HG02973 (cell line): ENCODE measurements at regions not wholly inside any gene's neighbourhood (a gene's known extent, or its start where the extent isn't known, plus 50 kb on each side); places are given as distances from the start of the nearest gene placed in this dataset.

ENCODE experiments used
- ATAC-seq: cut with Tn5 transposase; IDR thresholded peaks from one replicate; pipeline ENCODE4 v1.9.1; 2021; ENCODE audit warnings: moderate library complexity; ENCODE audit not compliant: unreplicated experiment

DNA sequence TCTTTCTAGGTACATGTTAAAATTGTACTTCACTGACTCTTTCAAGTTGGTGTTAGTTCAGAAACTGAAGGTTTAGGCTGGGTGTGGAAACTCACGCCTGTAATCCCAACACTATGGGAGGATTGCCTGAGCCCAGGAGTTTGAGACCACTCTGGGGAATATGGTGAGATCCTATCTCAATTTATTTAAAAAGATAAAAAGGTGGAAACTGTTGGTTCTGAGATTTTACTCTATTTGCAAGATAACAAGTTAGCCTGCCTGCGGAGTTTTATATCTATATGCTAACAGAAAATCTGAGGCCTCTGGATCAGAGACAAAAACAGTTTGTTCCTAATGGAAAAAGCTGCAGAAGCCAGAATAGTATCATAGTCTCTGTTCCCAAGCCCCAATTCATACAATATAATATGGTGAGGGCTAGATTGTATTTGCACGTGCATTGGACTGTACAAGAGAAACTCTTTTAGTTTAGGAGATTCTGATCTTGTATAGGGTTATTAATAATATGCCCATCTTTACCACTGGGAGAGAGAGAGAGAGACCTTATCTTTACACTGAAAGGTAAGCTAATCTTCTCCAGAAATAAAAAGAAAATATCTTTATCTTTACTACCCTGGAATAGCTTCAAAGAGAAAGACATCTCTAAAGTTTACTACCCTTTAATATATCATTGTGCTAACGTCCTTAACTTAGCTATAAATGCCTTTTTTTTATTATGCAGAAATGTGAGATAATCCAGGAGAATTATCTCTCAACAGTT, 1267.6 kb downstream of the OTOL1 start:
- ATAC-seq = no peak

DNA sequence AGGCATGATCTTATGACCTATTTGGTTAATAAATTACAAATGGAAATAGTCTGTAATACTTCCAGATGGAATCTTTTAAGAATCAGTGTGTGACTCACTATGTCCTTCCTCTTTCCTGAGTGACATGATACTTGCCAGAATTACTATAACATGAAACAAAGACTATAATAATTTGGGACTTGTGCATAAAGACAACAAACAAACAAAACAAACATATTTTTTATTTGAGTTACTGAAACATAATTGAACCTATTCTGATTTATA, 1268.1 kb downstream of the OTOL1 start:
- ATAC-seq = no peak

DNA sequence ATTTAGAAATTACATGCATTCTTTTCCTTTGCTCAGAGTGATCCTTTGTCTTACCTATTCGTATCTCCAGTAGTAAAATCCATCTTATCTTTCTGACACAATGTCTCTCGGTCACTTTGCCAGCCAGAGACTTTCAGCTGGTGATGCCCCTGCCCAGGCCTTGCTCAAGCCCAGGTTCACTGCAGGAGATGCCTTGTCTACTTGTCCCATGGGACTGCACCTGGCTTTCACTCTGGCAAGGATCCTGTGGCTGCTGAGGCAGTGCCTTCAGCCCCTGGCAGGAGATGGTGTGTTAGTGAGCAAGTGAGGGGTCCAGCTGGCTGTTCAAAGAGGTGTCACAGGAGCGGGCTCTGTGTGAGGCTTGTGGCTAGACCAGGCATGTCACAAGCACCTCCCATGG, 1268.9 kb downstream of the OTOL1 start:
- no peak for ATAC-seq

DNA sequence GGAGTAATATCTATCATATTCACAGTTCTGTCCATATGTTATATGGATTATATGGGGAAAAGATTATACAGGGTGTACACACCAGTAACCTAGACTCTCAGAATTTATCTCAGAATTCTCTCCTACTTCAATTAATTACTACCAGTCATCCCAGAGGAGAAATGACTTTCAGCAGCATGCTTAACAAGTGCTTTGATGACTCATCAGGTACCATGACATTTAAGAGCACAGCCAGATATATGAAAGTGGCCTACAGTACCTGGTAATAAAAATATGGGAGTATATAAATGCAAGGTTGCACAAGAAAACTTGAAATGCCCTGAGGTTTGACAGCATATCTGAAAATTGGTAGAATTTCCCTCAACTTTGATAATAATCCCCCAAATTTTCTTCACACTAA, 1273.0 kb downstream of the OTOL1 start:
- ATAC-seq = no peak

DNA sequence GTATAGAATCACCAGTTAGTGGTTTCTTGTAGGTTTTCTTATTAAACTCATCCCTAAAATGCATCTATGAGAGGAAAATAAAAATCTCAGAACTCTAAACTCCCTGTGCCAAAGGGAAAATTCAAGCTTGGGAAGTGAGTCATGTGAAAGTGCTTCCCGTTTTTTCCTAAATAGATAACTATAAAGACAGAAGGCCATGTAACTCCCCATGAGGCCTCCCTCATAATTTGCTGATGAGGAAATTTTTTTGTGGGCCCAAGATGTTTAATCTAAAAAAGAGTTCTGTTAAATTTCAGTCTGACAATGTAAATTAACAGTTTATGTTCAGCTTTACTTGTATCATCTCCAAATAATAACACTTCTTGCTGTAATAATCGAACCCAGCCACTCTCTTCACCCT, 1273.9 kb downstream of the OTOL1 start:
- no peak for ATAC-seq

DNA sequence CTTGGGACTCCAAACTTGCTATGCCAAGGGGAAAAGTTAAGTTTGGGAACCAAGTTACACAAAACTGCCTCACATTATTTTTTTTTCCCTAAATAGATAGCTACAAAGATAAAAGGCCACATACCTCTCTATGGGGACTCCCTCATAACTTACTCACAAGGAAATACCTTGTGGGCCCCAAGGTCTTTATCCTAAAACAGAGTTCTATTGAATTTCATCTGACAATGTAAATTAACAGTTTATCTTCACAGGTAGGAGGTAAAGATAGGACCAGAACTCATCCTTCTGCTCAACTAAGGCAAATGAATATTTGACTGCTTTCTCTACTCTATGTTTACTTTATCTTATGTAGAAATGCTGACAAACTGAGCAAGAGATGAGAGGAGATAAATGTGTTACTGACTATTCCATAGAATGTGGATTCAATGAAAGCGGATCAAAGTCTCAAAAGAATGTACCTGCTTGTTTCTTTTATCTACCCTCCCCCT, 1278.0 kb downstream of the OTOL1 start:
- ATAC-seq = no peak

DNA sequence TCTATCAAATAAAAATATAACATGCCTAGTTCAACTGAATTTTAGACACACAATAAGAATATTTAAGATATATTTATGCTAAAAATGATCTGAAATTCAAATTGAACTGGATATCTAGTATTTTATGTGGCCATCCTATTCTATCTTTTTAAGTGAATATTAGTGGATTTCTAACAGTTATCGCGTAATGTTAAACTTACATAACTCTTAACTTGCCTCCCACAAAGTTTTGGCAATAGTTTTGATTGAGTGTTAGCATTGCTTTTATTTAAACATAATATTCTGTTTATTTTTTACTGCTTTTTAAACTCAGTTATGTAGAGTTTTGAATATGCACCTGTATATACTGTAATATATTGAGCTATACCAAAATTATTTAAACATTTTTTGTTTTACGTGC, 1279.5 kb downstream of the OTOL1 start:
- ATAC-seq = no peak

DNA sequence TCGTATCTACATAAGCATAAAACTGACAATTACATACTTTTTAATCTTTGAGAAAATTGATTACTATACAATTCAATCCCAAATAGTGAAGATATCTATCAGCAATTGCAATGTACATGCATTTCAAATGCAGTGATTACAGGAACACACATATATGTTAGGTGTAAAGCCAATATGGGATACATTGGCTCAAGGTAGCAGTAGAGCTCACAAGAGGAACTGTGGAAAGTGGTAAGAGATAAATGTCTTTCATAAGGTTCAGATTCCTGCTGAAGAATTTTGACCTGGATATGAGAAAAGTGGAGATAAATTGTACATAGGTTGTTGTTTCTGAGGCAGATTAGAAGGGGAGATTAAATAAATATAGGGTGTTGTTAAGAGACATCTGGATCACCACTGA, 1280.5 kb downstream of the OTOL1 start:
- no peak for ATAC-seq

DNA sequence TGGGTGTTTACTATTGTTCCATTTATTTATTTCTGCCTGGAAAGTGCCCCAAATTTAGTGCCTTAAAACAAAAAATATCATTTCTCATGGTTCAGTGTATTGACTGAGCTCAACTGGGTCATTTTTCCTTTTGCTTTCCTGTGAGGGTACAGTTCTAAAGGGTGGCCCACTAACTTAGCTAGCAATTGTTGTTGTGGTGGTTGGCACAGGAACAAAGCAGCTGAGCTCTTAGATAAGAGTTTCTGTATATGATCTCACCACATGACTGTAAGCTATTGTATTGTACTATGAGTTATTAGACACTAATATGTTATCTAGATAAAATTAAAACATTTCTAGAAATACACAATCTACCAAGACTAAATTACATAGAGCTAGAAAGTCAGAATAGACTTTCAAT, 1283.7 kb downstream of the OTOL1 start:
- no peak for ATAC-seq

DNA sequence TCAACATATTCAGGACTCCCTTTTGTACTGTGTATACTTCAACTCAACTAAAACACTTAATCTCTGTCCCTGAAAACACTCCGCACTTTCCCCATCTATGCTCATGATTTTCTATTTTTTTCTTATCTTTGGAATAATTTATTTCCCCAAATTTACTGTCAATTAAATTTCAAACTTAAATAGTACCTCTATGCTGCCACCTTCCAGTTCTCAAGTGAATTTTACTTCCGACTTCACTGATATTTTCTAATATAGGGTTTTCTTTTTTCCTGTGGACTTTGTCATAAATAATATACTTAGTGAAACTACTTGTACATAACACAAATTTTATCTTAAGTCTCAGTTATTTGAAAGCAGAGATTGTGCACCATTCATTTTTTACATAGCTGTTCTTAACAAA, 1303.3 kb downstream of the OTOL1 start:
- no peak for ATAC-seq

DNA sequence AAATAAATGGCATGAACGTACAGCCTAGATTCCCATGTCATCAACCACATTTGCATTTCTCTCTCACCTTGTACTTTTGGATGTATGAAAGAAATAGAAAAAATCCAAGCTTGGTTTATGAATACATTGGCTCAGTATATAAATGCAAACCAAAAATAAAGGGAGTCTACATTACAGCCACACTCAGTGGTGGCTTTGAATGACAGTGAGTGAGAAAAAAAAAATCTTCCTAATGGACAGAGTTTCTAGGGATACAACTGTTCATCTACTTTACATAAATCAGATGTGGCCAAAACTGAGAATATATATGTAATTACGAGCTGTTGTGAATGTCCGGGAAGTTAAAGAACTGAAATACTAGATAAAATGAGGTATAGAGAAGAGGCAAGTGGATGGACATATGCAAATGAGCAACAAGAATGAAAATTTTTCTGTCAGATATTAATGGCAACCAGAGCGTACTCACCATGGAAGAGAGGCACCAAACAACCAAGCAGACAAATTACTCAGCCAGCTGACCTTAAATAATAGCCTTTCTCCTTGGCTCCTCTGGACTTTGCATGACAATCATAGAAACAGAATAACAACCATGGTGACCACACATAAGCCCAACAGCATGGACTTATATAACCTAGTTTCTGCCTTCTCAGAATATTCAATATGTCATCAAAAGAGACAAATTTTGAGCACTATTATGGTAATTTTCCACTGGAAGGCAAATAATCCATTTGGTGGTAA, 1305.8 kb downstream of the OTOL1 start:
- ATAC-seq = no peak

DNA sequence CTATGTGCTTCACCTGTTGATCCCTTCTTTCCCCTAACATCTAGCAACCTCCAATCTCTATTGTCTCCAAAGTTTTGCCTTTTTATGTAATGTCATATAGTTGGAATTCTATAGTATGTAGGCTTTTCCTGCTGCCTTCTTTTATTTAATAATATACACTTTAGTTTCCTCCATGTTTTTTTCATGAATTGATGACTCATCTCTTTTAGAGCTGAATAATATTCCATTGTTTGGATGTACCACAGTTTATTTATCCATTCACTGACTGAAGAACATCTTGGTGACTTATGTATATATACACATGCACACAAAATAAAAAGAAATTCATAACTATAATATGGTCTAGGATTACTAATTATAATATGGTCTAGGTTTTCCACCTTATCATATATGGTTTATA, 1314.2 kb downstream of the OTOL1 start:
- ATAC-seq = no peak

DNA sequence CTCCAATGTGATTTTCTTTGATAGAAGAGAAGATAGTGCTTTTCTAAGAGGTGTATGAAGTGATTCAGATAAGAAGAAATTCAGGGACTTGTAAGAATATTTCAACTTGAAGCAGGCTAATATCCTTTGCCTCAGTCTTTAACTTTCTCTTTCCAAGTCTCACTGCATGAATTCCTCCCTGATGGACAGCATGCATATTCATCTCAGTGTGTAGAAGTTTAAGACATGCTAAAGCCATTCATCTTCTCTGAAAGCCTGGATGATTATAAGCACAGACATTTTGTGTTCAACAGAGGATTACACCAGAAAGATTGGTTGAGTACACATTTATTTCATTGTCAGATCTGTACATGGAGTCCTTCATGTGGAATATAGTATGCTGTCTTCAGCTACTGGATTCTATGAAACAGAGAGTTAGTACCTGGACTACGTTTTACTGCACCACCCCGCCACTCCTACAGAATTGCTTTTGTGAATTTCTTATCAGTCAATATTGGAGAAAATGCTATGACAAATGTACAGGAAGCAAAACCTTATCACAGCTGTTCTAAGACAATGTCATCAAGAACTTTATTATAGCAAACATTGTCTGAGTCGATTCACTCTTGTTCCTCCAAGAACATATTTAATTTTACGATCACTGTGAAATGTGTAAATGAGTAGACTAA, 1346.1 kb downstream of the OTOL1 start:
- no peak for ATAC-seq

DNA sequence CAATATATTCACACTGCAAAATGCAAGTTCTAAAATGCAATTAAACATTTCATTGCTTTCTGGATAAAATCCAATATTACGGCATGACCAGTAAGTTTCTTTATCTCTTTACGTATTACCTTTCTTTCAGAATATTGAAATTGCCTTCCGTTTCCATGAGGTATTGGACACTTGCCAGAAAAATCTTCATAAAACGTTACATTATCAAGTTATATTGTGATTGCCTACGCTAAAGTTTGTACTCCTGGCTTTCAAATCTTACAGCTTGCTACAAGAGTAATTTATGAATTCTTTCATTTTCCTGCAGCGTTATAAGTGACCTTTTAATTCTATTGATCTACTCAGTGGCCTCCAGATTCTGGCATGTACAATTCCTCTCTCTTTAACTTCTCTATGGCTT, 1349.3 kb downstream of the OTOL1 start:
- no peak for ATAC-seq

DNA sequence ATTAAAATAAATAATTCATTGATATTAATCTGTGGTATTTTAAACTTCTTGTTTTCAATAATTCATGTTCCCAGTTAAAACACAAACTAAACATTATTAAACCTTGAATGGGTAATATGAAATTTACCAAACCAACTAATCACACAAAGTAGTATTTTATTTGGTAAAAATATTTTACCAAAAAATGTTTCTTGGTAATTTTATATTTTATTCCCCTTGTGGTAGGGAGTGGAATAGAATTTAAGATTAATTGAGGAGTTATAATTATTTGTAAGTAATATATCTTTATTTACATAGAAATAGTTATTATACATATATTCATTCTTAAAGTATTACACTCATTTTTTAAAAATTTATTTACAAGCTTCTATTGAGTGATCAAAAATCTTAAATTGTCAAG, 1350.9 kb downstream of the OTOL1 start:
- ATAC-seq = no peak

DNA sequence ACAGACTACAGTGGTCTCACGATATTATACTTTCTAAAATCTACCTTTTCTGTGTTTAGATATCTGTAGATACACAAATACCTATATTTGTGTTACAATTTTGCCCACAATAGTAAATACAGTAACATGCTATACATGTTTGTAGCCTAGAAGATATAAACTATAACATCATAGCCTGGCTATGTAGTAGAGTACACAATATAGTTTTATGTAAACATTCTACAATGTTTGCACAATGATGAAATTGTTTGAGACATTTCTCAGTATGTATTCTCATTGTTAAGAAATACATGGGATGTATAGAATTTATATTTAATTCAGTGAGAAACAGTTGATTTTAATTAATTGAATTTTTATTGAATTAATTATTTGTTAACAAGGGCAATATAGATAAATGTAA, 1367.0 kb downstream of the OTOL1 start:
- no peak for ATAC-seq

DNA sequence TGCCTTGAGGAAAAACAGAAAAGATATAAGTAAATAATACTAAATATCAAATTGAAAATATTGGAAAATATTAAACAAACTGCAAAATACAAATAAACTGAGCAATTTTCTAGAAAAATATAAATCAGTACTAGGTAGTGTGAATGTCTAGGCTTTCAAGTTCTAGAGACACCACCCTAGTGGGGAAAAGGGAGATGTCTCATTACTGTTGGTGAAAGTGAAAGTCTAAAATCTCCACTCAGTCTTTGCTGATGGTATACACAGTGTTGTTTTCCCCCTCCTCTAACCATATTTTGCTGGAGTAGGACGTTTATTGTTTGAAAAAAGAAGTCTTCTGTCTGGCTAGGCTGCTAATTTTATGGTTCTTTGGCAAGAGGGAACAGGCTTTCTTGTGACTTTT, 1368.9 kb downstream of the OTOL1 start:
- ATAC-seq = no peak

DNA sequence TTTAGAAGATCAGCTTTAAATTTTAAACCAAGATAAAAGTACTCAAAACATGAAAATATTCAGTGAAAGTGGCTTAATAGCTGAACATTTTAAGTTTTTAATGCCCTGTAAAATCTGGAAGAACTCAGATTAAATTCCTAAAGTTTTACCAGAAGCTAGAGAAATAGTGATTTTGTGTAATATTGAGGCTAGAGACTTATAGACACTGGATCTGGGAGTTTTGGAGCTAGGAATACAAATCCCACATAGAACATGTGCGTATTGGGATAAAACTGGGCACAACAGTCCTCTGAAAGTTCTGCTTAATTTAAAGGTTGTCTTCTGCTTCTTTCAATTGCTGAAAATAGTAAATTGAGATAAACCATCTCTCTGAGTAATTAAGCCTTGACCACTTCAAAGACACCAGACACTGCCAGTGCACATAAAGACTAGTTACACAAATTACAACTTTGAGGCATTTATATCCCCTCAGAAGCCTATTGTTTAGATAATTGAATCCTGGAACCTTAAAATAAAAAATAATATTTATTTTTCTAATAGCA, 1382.5 kb downstream of the OTOL1 start:
- ATAC-seq = no peak

DNA sequence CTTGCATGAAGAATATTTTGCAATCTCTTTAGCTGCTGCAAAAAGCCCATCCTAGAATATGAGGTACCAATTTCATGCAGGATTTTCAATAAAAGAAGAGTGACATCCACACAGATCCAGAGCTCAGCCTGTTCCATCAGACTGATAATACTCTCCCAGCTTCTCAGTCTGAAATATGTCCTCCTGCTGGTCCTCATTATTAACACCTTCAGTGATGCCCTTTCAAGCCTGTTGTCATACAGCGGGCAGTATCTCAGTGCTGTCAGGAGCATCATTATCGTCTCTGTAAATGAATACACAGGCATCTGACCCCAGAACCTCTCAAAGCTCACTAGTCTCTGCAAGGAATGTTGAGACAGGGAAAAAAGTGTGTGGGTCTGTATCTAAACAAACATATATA, 1387.8 kb downstream of the OTOL1 start:
- ATAC-seq = no peak

DNA sequence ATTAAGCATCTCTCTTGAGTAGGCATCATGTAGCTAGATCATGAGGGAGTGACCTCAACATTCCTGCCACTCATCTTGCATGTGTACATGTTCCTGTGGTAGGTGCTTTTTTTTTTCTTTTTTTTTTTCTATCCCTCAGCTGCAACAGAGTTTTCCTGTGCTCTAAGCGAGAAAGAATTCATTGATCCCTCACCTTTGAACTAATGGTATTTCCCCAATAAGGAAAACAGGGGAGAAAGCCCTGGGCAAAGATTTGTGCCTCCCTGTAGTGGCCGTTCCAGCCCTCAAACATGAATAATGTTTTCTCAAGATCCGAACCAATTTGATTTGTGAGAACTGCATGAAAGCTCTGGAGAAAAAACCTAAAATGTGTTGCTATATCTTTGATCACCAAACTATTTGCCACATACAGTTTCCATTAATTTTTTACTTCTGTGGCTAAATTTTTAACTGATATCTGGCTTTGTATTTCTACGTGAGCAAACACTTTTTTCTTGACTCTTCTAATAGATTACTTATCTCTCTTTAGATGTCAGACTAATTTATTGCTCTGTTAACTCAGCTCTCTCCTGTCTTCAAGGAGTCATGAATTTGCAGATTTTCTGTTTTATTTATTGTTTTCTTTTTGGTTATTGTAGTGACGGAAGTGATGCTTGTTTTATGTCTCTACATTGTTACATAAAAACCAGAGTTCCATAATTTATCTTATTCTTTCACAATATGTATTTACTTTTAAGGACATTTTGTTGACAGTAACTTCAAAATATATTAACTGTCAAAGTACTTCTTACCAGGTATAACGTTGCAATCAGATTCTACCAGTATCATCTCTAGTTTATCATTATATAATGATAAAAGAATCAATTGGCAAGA, 1396.5 kb downstream of the OTOL1 start:
- ATAC-seq = no peak

DNA sequence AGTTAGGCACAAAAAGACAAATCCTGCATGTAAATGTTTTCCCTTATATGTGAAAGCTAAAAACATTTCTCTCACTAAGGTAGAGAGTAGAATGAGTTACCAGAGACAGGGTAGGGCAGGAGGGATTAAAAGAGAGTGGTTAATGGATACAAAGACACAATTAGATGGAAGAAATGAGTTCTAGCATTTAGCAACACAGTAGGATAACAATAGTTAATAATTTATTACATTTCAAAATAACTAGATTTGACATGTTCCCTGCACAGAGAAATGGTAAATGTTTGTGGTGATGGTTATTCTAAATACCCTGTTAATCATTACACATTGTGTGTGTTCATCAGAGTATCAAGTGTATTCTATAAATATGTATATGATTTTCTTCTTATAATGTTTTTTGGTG, 1400.7 kb downstream of the OTOL1 start:
- ATAC-seq = no peak
